ENCODE measurements at regions not wholly inside any gene's neighbourhood (a gene's known extent, or its start where the extent isn't known, plus 50 kb on each side); places are given as distances from the start of the nearest gene placed in this dataset.

DNA sequence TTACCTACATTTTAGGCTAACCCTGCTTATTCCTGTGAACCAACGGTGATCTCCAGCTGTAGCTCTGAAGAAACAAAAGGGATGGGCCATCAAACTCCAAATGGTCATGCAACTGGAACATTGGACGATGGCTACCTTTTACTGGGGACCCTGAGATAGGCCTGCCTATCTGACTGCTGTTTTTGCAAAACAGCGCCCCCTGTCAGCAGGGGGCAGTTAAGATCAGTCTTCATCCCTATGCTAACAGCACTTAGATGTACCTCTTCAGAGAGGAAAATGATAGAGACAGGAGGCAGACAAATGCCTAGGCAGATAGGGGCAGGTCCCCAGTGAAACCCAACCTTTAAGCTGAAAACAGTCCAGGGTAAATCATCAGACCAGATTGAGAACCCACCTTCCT is 1085.4 kb upstream of the SORCS1 start:
- no peak for DNase-seq (ENCODE audit: low read depth)

DNA sequence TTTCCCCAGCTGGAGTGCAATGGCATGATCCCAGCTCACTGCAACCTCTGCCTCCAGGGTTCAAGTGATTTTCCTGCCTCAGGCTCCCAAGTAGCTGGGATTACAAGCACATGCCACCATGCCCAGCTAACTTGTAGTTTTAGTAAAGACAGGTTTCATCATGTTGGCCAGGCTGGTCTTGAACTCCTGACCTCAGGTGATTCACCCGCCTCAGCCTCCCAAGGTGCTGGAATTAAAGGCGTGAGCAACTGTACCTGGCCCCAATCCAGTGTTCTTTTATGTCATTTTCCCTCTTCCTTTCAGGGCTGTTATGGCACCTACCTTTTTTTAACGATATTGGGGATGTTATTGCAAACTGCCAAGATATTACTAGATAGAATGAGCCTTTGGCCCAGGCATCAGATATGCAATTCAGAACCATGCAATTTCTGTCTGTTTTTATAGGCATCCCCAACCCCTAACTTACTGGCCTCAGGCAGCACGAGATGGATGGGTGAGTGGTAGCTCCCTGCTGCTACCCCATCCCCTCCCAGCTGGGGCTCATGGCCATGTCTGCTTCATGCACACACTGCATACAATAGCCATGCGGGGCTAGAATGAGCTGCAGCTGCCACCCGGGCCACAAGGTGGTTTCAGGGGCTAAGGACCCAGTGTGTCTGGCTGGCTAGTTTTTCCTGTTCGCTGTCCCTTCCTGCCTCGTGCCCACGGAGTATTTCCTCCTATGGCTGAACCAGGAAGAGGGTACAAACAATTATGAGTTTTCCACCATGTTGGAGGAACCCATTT is 1080.1 kb upstream of the SORCS1 start:
- DNase-seq (ENCODE audit: low read depth): no peak

DNA sequence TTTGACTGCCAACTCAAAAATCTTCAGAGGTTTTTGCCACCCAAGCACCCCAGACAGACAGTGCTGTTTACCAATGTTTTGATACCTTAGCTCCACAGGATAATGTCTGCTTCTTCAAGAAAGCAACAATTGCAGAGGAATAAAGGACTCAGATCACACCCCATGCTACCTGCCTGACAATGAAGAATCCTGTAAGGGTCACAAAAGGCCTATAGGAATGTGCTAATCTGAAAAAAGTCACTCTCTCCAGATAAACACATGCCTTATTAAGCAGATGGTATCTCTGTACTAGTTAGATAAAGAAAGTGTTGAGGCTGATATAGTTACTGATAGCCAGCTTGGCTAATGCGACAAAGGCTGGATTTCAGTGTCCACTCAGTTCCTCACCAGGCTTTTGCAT is 1076.7 kb upstream of the SORCS1 start:
- no peak for DNase-seq (ENCODE audit: low read depth)

DNA sequence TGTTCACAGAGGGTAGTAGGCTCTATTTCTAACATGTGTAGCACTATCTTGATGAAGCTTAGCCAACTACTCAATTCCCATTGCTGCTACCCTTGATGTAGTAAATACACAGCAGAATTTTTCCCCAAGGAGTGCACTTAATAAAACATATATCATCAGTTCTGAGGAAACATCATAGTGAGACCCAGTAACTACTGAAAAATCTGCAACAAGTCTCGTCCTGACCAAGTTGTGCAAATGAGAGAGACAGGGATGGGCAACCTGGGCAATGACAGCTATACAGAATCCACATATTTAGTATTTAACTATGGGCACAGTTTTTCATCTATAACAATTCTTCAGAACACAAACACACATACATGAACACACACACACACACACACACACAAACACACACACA is 1073.8 kb upstream of the SORCS1 start:
- DNase-seq (ENCODE audit: low read depth): no peak

DNA sequence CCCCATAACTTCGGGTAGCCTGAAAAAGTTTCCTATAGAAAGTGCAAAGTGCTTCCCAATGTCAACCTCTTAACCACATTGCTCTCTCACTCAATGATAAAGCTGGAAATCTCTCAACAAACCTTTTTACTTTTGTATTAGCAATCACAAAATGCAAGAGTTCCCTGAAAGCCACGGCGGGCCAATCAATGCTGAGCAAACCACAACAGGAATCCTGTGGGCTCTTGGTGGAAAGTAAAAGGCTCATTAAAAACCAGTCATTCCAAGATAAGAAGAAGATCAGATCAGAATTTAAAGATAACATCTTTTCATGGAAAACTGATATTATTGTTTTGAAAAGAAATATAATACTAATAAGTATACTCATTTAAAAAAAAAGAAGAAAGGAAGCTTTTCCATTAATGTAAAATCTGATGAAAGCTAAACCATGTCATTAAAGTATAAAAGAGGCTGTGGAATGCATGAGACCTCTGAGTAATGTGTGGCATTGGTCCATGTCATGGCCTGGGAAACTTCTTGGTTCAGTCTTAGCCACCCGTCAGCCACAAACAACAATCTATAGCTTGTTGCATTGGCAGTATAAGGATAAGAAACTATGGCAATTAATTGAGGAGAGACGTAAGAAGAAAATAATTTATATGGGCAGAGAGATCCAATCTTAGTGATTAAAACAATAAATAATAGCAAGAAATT is 1066.1 kb upstream of the SORCS1 start:
- DNase-seq (ENCODE audit: low read depth): peak; percentile 12

DNA sequence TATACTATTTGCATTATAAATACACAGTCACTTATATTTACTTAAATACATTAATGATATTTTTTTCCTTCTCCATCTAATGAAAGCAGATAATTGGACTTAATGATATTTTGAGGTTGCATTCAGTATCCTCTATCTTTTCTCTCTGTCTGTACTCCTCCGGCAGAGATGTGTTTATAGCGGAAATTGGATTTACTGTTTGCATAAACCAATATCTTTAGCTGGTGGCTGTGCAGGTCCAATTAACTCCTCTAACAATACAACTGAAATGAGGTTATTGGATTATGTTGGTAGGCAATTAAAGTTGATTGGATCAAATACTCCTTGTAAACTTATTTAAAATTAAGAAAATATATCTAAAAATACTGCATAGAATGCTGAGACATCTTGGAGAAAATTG is 1044.2 kb upstream of the SORCS1 start:
- DNase-seq (ENCODE audit: low read depth): no peak

DNA sequence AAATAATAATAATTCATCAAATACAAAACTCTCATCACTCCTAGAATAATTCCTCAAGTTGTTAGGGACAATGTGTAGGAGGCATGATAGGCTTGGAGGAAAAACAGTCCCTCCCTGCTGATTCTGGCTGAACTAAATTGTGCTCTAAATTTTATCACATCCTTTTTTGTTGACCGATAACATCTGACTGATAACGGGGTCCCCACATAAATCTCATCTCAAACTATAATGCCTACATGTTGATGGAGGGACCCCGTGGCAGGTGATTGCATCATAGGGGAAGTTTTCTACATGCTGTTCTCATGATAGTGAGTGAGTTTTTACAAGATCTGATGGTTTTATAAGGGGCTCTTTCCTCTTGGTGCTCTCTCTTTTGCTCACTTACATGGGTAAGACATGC is 1043.5 kb upstream of the SORCS1 start:
- DNase-seq (ENCODE audit: low read depth): no peak

DNA sequence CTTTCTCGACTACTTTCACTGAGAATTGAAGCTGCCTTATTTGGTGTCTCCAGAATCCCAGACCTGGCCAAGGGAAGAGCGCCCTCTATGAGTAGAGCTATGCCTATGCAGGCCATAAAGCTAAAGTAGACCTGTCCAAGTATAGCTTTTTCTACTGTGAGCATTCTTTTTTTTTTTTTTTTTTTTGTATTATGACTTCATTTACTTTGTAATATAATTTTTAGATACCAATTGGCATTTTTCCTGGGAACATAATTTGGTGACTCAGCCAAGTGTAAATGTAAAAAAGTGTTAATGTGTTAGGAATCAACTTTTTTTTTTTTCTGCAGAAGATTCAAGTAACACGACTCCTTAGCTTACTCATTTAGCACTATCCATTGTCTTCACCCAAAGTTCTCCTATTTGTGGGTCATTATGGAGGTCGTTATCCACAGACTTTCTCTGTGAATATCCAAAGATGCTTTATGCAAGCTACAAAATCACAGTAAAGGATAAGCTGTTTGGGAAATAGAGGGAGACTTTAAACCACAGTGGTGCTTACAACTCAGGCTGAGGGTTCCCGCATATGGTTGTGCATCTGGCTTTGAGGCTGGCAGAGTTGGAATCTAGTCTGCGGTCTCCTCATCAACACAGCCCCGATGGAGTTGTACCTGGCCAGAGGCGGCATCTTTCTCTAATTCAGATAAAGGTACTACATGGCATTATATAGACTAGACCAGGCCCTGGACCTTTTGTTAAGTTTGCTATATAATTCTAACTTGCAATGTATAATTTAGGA is 1040.2 kb upstream of the SORCS1 start:
- peak; percentile 3 for DNase-seq (ENCODE audit: low read depth)

DNA sequence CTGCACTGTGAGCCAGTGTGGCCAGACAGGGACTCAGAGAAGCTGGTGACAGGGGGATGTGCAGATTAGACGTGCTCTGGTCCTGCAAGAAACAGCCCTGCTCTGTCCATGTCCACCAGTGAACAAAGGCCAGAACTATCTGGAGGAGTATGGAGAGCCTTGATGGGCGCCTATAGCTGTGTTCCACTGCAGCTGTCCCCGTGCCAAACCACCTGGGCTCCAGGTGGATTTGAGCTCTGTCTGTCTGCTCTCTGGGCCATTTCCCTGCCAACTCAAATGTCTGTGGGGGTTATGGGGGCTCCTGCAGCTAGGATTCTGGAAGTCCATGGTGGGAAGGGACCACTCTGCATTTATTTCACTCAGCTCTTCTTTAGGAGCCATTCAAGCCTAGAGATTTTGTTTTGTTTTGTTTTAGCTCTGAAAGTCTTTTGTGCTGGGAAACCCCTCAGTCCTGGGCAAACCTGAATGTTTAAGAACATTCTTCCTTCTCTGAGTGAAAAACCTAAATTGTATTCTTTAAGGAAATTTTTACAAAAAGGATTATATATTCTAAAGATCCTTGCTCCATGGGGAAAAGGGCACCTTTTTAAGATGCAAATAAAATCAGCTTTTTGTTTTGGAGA is 1039.5 kb upstream of the SORCS1 start:
- no peak for DNase-seq (ENCODE audit: low read depth)

DNA sequence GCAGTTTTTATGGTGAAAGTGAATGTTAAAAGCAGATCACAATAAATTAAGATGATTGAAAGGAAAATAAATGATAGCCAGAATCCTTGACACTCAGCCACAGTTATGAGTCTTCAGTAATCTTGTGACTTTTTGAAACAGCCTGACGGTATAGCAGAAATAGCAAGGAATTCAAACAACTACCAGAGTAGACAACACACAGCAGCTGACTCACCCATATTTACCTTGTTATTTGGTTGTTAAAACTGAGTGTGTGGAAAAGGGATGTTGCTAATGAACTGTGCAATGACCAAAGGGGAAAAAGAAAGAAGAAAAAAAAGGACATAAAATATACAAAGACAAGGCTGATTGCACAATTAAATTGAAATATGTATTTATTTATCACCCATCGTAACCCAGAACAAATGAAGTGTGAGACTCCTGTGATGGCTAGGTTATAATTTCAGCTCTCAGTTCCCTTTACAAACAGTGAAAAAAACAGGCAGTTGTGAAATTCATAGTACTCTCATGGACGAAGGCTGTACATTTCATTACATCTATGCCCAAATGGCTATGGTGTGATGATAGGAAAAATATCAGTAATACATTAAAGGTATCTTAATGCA is 1023.0 kb upstream of the SORCS1 start:
- DNase-seq (ENCODE audit: low read depth): peak; percentile 0

DNA sequence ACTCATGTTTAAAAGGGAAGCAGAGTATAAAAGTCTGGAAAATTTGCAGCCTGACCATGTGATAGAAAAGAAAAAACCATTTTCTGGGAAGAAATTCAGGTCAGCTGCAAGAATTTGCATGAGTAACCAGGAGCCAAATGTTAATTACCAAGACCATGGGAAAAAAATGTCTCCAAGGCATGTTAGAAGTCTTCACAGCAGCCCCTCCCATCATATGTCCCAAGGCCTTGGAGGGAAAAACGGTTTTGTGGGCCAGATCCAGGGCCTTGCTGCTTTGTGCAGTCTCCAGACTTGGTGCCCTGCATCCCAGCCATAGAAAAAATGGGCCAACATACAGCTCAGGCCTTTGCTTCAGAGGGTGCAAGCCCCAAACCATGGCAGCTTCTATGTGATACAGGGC is 1019.6 kb upstream of the SORCS1 start:
- peak; percentile 0 for DNase-seq (ENCODE audit: low read depth)

DNA sequence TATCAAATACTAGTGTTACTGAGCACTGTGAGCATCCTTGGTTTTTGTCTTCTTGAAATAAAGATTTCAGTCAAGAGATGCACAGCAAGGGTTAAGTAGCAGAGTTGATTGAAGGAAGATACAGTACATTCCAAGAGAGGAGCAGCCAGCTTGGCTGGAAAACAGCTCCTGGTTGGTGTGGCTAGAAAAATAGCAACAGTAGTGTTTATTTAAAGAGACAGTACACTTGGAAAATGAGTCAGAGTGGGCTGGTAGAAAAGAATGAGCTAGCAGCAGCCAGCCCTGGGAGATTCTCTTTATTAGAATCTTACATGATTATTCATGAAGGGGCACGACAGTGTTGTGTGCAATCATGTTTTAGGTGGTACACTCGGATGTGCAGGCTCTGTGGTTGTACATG is 1016.4 kb upstream of the SORCS1 start:
- DNase-seq (ENCODE audit: low read depth): peak; percentile 6

DNA sequence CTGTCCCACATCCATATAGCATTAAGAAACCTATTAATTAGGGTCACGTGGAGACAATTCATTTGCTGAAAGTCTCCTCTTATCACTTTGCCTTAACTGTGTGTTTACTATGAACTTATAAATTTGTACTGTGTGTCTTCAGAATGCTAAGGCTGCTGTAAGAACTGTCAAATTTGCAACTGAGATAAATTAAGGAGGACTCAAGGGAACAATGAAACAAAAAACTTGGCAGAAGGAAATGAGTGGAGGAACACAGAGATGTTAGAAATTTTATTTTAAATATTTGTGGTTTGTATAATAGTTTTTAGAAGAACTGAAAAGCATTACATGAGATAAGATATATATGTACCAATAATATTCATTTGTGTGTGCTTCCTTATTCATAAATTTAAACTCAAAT is 1005.3 kb upstream of the SORCS1 start:
- DNase-seq (ENCODE audit: low read depth): no peak

DNA sequence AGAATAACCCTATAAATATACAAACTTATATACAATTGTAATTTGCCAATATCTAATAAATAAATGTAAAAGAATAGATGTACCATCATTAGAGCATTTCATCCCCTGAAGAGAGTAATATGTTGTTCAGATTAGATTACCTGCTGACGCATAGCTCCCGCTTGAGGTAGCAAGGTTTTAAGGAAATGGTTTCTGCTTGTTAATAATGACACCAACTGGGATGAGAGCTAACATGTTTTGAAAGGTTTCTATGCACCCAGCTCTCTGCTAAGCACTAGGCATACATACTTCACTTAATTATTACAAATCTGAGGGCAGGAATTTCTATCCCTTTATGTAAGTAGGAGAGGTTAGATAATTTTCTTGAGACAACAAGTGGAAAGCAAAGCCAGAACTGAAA is 1003.3 kb upstream of the SORCS1 start:
- DNase-seq (ENCODE audit: low read depth): no peak

DNA sequence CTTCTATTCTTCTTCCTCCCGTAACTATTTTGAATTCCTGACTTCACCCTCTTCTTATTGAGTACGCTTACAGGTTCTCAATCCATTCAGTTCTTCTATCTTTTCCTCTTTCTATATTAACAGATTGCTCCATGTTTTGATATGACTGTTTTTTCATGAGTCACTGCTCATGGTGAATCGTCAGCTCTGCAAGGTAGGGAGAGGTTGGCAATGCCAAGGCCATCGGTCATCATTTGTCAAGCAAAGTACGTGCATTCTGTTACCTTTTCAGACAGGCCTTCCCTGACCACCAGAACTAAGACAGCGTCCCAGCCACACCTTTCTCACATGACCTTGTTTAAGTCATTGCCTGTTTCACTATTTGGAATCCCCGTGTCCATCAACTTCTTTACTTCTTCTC is 1001.9 kb upstream of the SORCS1 start:
- no peak for DNase-seq (ENCODE audit: low read depth)

DNA sequence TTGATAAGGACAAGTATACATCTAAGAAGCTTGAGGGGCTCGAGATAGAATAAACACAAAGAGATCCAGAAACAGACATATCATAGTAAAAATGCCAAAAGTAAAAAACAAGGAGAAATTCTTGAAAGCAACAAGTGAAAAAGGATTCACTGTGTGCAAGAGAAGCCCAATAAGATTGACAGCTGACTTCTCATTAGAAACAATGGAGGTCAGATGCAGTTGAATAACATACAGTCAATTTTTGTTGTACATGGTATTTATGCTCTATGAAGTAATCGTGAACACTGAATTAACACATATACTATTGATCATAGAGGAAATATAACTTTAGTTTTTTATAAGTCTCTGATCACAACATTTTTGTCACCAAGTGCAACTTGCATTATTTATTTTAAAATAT is 982.8 kb upstream of the SORCS1 start:
- no peak for DNase-seq (ENCODE audit: low read depth)

DNA sequence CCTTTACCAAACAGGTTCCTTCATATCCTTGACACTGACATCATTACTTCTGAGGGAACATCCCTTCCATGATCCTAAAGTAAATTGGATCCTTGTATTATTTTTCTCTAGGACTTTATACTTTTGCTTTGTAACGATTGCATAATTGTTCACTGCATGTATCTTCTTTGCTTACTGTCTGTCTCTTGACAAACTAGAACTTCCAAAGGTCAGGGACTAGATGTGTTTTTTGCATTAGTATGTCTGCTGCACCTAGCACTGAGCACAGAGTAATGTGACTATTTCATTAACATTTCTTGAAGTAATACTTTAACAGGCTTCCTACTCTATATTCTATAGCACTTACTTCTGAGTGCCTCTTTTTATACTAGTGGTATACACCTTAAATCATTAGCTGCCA is 976.6 kb upstream of the SORCS1 start:
- no peak for DNase-seq (ENCODE audit: low read depth)

DNA sequence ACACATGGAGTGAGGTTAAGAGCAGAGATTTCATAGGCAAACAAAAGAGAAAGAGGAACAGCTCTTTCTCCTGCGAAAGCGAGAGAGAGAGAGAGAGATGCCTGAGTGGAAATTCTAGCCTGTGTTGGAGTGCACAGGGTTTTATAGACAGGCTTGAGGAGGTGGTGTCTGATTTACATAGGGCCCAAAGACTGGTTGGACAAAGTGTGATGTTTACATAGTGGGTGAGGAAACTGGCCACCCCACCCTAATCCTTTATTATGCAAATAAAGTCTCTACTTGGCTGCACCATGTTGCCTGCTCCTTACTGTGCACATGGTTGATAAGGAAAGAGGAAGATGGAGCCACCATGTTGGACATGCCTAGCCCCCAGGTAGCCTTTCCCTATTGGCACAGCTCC is 967.8 kb upstream of the SORCS1 start:
- no peak for DNase-seq (ENCODE audit: low read depth)

DNA sequence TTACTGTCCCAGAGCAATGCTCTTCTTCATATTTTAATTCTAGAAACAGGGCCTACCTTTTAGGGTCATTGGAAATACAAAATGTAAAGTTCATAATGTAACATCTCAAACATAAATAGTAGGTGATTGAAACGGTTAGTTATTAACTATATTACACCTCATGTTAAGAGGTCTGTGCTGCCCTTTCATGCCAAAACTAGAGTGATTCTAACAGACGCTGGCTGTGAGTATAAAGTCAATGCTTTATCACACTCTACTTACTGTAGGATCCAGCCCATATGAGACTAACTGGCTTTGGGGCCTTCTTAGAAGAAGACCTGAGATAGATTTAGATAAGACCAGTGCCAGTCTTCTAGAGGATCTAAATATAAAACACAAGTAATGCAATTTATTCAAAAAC is 966.1 kb upstream of the SORCS1 start:
- DNase-seq (ENCODE audit: low read depth): no peak

DNA sequence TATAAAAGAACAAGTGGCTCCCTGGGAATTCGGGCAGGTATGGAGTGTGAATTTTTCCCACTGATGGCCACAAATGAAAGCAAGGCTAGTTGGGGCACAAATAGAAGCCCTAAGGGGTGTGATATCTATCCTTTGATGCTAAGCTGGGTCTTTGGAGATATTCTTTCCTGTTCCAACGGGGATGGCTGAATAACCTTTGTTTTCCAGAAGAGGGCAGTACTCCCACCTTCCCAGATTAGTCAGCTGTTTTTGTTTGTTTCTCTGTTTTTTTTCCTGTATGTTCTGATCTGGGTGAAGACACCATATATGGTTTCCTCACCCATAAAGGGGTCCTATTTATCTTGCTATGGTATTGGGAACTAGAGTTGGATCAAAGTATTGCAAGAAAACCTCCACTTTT is 947.7 kb upstream of the SORCS1 start:
- no peak for DNase-seq (ENCODE audit: low read depth)

DNA sequence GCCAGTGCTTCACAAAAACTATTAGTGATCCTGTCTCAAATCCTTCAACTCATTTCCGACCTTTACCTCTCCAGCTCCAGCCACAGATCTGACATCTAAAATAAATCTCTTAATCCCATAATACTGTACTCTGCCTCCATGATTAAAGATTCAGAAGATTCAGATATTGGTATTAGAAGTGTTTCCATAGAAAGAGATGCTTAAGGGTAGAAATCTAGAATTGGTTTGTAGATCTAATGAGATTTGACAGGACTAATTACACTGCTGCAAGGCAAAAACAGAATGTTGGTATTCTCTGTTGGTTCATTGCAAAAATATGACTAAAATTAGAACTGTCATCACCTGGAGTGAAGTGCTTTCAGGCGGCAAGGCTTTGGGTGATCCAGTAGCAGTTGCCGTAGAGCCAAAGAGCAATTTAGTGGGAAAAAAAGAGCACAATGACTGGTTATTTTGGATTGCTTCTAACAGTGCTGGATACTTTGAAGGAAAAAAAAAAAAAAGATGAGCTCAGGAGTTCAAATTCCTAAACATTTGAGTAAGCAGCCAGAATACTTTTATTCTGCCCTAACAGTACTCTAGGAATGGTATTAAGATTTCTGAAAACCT is 940.1 kb upstream of the SORCS1 start:
- DNase-seq (ENCODE audit: low read depth): no peak

DNA sequence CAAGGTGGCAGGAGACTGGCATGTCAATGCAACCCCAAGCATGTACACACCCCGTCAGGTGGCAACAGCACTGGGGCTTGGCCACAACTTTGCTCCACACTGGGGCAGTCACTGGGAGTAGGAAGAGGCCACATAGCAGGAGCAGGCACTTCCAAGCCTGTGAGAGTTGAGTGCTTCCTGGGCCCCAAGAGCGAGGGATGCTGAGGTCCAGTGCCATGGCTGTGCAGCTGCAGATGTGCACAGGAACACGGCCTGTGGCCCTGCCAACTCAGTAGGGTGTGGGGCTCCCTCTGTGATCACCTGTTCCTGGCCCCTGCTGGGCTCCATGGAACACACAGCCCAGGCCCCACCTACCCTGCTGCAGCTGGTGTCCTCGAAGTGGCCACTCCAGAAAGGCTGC is 932.8 kb upstream of the SORCS1 start:
- DNase-seq (ENCODE audit: low read depth): no peak

Data from EH (cell line).